A549 (cell line): ENCODE measurements at regions not wholly inside any gene's neighbourhood (a gene's known extent, or its start where the extent isn't known, plus 50 kb on each side); places are given as distances from the start of the nearest gene placed in this dataset.

Experiments
- BCL3 ChIP-seq: fragments of >200 bp; sonication (Bioruptor Twin); formaldehyde crosslinking; IDR thresholded peaks from 3 replicates; pipeline ENCODE4 v1.6.1; 2016
- BHLHE40 ChIP-seq: IDR thresholded peaks from 2 replicates; pipeline ENCODE4 v1.6.1; 2012; ENCODE audit warnings: low read depth, low read length, inconsistent platforms
- CEBPB ChIP-seq, 2 experiments: fragments of >200 bp in 1 of 2; sonication (Bioruptor Twin) in 1 of 2; formaldehyde crosslinking in 1 of 2; IDR thresholded peaks; 2 replicates each; pipeline ENCODE4 v1.6.1; 2012 to 2016
- CTCF ChIP-seq: fragments of >200 bp; sonication (Bioruptor Twin); formaldehyde crosslinking; IDR thresholded peaks from 3 replicates; pipeline ENCODE4 v1.5.1; 2016
- HMGXB4 ChIP-seq: fragments of 250-450 bp; sonication (Bioruptor Pico); IDR thresholded peaks from 2 replicates; pipeline ENCODE4 v1.5.0; 2021; ENCODE audit warnings: mild to moderate bottlenecking, moderate library complexity, borderline replicate concordance
- HOXA7 ChIP-seq: fragments of 250-450 bp; sonication (Bioruptor Pico); IDR thresholded peaks from 2 replicates; pipeline ENCODE4 v1.5.0; 2020; ENCODE audit warnings: mild to moderate bottlenecking, moderate library complexity
- HOXB13 ChIP-seq: fragments of 250-450 bp; sonication (Bioruptor Pico); IDR thresholded peaks from 2 replicates; pipeline ENCODE4 v1.5.0; 2020; ENCODE audit warnings: low read depth, mild to moderate bottlenecking, moderate library complexity
- KDM5A ChIP-seq: fragments of 200-600 bp; sonication (generic); IDR thresholded peaks from 2 replicates; pipeline ENCODE4 v1.6.1; 2016; ENCODE audit warnings: antibody characterized with exemption, mild to moderate bottlenecking
- POLR2AphosphoS2 ChIP-seq: conservative IDR thresholded peaks from 2 replicates; pipeline ENCODE4 v1.6.1; 2012; ENCODE audit warnings: low read length, improper control_type of control experiment, inconsistent platforms
- RAD21 ChIP-seq, 2 experiments: fragments of >200 bp in 1 of 2; sonication (Bioruptor Twin) in 1 of 2; formaldehyde crosslinking in 1 of 2; IDR thresholded peaks in 1 of 2; conservative IDR thresholded peaks in 1 of 2; 2 replicates in 1 of 2; 3 replicates in 1 of 2; pipeline ENCODE4 v1.6.1; 2012 to 2018; ENCODE audit warnings: inconsistent platforms in 1 of 2
- REST ChIP-seq: fragments of 200-600 bp; sonication (generic); IDR thresholded peaks from 2 replicates; pipeline ENCODE4 v1.6.1; 2016; ENCODE audit warnings: antibody characterized with exemption, mild to moderate bottlenecking, moderate library complexity
- RFX5 ChIP-seq: fragments of 450-650 bp; IDR thresholded peaks from 2 replicates; pipeline ENCODE4 v1.7.1; 2014; ENCODE audit warnings: antibody characterized with exemption, mild to moderate bottlenecking, moderate library complexity
- SMC3 ChIP-seq: fragments of >200 bp; sonication (Bioruptor Twin); formaldehyde crosslinking; IDR thresholded peaks from 3 replicates; pipeline ENCODE4 v1.6.1; 2018; ENCODE audit warnings: inconsistent platforms

- TF ChIP-seq RFX5 (no peak), SMC3 (no peak), CTCF (no peak), RAD21 (conservative IDR thresholded peaks at IDR 0.05 in 1 of 2, IDR thresholded peaks at IDR 0.05 in 1 of 2) (no peak), BCL3 (no peak), HOXA7 (CRISPR knock-in tag) (no peak), REST (no peak), HMGXB4 (no peak), BHLHE40 (no peak), CEBPB (IDR thresholded peaks at IDR 0.05) (no peak), HOXB13 (CRISPR knock-in tag) (no peak), POLR2AphosphoS2 (no peak), KDM5A (no peak)
Observed at GRCh38 chr10:33092596-33092995, 134.6 kb upstream of the ITGB1 start.
